ENCODE measurements at regions not wholly inside any gene's neighbourhood (a gene's known extent, or its start where the extent isn't known, plus 50 kb on each side); places are given as distances from the start of the nearest gene placed in this dataset.

- DNase-seq, result no peak
These were observed 412.9 kb downstream of the ZSWIM6 start for GRCh38 chr5:61744690-61745619.

GRCh38 chr5:61746831-61747575 lies 414.9 kb downstream of the ZSWIM6 start:
- DNase-seq, result no peak

GRCh38 chr5:61748121-61748520 lies 416.1 kb downstream of the ZSWIM6 start:
- no peak for DNase-seq

- DNase-seq, result no peak
These were observed 416.6 kb downstream of the ZSWIM6 start for GRCh38 chr5:61748651-61749050.

GRCh38 chr5:61752588-61752987 lies 420.5 kb downstream of the ZSWIM6 start:
- no peak for DNase-seq

- no peak for DNase-seq
These were observed 422.7 kb downstream of the ZSWIM6 start for GRCh38 chr5:61754792-61755191.

- DNase-seq, result no peak
These were observed 423.7 kb downstream of the ZSWIM6 start for GRCh38 chr5:61755726-61756222.

GRCh38 chr5:61758711-61759110 lies 426.7 kb downstream of the ZSWIM6 start:
- DNase-seq, result no peak

- DNase-seq, result no peak
These were observed 433.4 kb downstream of the ZSWIM6 start for GRCh38 chr5:61765471-61765870.

- DNase-seq, result no peak
These were observed 434.1 kb downstream of the ZSWIM6 start for GRCh38 chr5:61766141-61766540.

GRCh38 chr5:61767231-61768080 lies 435.4 kb downstream of the ZSWIM6 start:
- DNase-seq, result no peak

GRCh38 chr5:61768692-61769281 lies 436.7 kb downstream of the ZSWIM6 start:
- DNase-seq, result no peak

- no peak for DNase-seq
These were observed 439.0 kb downstream of the ZSWIM6 start for GRCh38 chr5:61771062-61771461.

- DNase-seq, result no peak
These were observed 439.8 kb downstream of the ZSWIM6 start for GRCh38 chr5:61771808-61772207.

GRCh38 chr5:61775901-61776300 lies 443.8 kb downstream of the ZSWIM6 start:
- DNase-seq, result no peak

GRCh38 chr5:61777292-61777691 lies 445.2 kb downstream of the ZSWIM6 start:
- no peak for DNase-seq

GRCh38 chr5:61779743-61780142 lies 447.7 kb downstream of the ZSWIM6 start:
- DNase-seq, result no peak

- DNase-seq, result no peak
These were observed 451.4 kb downstream of the ZSWIM6 start for GRCh38 chr5:61783481-61783880.

- no peak for DNase-seq
These were observed 452.3 kb downstream of the ZSWIM6 start for GRCh38 chr5:61784341-61784740.

- DNase-seq, result no peak
These were observed 456.5 kb downstream of the ZSWIM6 start for GRCh38 chr5:61788548-61788947.

- DNase-seq, result no peak
These were observed 457.9 kb downstream of the ZSWIM6 start for GRCh38 chr5:61790007-61790406.

- DNase-seq, result no peak
These were observed 458.6 kb downstream of the ZSWIM6 start for GRCh38 chr5:61790678-61791077.

GRCh38 chr5:61796773-61797172 lies 464.7 kb downstream of the ZSWIM6 start:
- no peak for DNase-seq
